PC-3 (cell line): ENCODE measurements at regions not wholly inside any gene's neighbourhood (a gene's known extent, or its start where the extent isn't known, plus 50 kb on each side); places are given as distances from the start of the nearest gene placed in this dataset.

ENCODE experiments used
- CTCF ChIP-seq: fragments of 300-600 bp; sonication (generic); conservative IDR thresholded peaks from 2 replicates; pipeline ENCODE4 v1.5.1; 2017; ENCODE audit warnings: antibody characterized with exemption, low read depth, mild to moderate bottlenecking, low read length
- EZH2 ChIP-seq: fragments of 300-600 bp; sonication (generic); IDR thresholded peaks from one replicate; pipeline ENCODE4 v1.6.1; 2017; ENCODE audit warnings: antibody characterized with exemption, mild to moderate bottlenecking, low read length; ENCODE audit not compliant: unreplicated experiment

- TF ChIP-seq CTCF (no peak), EZH2 (no peak)
Observed at GRCh38 chr3:1710663-1711062, 388.0 kb upstream of the CNTN4 start.
